ENCODE measurements at regions not wholly inside any gene's neighbourhood (a gene's known extent, or its start where the extent isn't known, plus 50 kb on each side); places are given as distances from the start of the nearest gene placed in this dataset.
"Not testable (repeated sequence)": the region's sequence is repeated elsewhere in the genome, so short reads cannot be mapped to it uniquely, and the experiment has no call there.

DNA sequence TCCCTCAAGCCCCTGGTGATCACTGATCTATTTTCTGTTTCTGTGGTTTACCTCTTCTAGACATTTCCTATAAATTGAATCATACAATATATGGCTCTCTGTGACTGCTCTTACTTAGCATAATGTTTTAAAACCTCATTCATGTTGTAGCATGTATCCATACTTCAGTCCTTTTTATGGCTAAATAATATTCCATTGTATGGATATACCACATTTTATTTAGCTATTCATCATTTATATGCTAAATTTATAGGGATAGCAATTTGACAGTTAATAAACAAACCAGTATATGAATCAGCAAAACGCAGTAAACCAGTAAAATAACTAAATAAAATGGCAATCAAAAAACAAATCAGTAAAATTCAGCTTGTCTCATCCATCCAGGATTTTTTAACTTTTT, 286.1 kb upstream of the HNRNPA3 start:
- DNase-seq (ENCODE audit: low spot score in 2 of 2) = no peak
- H3K36me3 ChIP-seq (replicated peaks) = no peaks in the 10 kb centered on the region
- in situ Hi-C loops (cut with MboI; ENCODE audit: low sequenced_read_pairs) = no loop called here
- H3K4me3 ChIP-seq = no peak overlapping the region
- no peaks in the 10 kb centered on the region for H3K4me1 ChIP-seq
- no peaks in the 10 kb centered on the region; the same call in 1 of the 2 replicates for H3K9me3 ChIP-seq
- no peaks in the 10 kb centered on the region; the same call in 1 of the 2 replicates for H3K27me3 ChIP-seq (ENCODE audit: low read depth)

DNA sequence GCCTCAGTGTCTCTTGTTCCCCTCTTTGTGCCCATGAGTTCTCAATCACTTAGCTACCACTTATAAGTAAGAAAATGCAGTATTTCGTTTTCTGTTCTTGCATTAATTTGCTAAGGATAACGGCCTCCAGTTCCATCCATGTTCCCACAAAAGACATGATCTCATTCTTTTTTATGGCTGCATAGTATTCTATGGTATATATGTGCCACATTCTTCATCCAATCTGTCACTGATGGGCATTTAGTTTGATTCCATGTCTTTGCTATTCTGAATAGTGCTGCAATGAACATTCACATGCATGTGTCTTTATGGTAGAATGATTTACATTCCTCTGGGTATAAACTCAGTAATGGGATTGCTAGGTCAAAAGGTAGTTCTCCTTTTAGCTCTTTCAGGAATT, 283.2 kb upstream of the HNRNPA3 start:
- H3K9me3 ChIP-seq; in situ Hi-C loops (cut with MboI; ENCODE audit: low sequenced_read_pairs); H3K36me3 ChIP-seq (replicated peaks); H3K27me3 ChIP-seq (ENCODE audit: low read depth); DNase-seq (ENCODE audit: low spot score in 2 of 2); H3K4me3 ChIP-seq; H3K4me1 ChIP-seq: not testable (repeated sequence)

DNA sequence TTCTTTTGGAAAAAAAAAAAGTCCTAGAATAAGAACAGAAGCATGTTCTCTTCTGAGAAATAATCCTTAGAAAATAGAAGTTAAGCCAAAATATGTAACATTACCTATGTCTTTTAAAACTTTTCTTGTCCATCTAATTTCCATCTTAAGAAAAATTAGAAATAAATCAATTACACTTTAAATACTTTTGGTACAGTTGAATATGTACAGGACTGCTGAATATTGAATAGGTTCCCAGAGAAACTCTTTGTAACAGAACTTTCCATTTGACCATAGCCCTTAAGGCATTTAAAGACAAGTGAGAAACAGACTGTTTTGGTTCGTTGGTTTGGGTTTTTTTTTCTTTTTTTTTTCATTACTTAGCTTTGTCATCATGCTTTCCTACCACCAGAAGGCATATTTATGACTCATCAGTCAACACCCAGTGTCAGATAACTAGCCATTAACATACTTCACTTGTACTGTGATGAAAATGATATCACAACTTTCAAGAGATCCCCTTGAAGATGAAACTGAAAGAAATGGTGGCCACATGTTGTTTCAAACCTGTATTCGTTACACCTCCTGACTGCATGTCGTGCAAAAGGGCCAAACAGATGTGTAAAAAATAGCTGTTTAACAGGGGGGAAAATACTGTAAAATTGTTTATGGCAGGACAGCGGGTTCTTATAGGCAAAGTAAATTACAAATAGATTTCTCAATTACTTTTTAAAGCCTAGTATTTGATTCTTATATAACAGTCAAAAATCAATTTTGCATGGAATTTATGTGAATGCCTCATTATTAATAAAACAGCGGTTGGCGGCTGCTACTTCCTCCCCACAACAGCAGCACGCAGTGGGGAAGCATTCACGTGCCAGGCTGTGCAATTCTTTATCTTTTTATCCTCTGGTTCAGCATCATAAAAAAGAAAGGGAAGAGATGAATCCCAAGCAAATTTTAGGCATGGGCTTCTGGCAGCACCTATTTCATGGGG, 280.7 kb upstream of the HNRNPA3 start:
- no peak for DNase-seq (ENCODE audit: low spot score in 2 of 2)
- Histone ChIP-seq H3K4me3 (no peak overlapping the region), H3K36me3 (replicated peaks) (no peaks in the 10 kb centered on the region), H3K27me3 (ENCODE audit: low read depth) (peaks cover 3% of the 10 kb centered on the region), H3K4me1 (no peaks in the 10 kb centered on the region), H3K9me3 (no peaks in the 10 kb centered on the region)
- in situ Hi-C loops (cut with MboI; ENCODE audit: low sequenced_read_pairs) = no loop called here

DNA sequence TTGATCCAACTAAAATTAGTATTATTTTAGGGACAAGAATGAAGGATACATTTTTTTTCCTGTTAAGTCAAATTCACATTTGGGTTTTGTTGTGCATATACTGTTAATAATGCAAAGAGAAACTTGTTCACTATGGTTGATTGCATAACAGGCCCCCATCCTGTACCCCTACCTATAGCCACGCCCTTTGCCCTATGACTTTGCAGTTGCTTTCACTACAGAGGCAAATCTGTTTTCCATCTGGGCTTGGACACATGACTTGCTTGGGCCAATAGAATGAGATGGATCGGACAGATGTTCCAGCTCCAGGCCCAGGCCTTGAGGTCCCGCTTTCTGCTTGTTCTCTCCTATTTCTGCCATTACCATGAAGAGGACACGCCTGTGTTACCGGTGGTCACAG, 278.5 kb upstream of the HNRNPA3 start:
- Histone ChIP-seq H3K4me1 (no peaks in the 10 kb centered on the region), H3K36me3 (replicated peaks) (no peaks in the 10 kb centered on the region), H3K4me3 (no peak overlapping the region), H3K9me3 (no peaks in the 10 kb centered on the region), H3K27me3 (ENCODE audit: low read depth) (peaks cover 6% of the 10 kb centered on the region)
- in situ Hi-C loops (cut with MboI; ENCODE audit: low sequenced_read_pairs) = no loop called here
- no peak for DNase-seq (ENCODE audit: low spot score in 2 of 2)

DNA sequence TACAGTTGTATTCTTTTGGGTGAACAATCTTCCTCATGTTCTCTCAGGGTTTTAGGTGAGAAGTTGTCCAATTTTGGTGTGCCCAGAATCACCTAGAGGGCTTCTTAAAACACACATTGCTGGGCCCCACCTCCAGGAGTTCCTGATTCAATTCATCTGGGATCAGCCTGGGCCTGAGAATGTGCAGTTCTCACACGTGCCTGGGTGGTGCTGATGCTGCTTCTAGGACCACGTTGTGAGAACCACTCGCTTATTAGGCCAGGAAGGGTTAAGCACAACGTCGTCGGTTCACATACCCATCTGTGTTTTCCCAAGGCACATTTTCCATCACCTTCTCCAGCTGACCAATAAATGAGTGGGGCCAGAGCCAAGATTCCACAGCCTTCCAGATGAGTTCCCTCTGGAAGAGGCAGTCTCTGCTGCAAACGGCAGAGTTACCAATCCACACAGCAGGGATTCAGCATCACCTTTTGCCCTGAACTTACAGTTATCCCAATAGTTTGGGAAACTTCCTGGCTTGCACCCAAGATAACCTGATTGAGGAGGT, 277.7 kb upstream of the HNRNPA3 start:
- Histone ChIP-seq H3K27me3 (ENCODE audit: low read depth) (peaks cover 10% of the 10 kb centered on the region), H3K9me3 (no peaks in the 10 kb centered on the region), H3K36me3 (replicated peaks) (no peaks in the 10 kb centered on the region), H3K4me1 (no peaks in the 10 kb centered on the region), H3K4me3 (no peak overlapping the region)
- DNase-seq (ENCODE audit: low spot score in 2 of 2) = no peak
- in situ Hi-C loops (cut with MboI; ENCODE audit: low sequenced_read_pairs) = no loop called here

DNA sequence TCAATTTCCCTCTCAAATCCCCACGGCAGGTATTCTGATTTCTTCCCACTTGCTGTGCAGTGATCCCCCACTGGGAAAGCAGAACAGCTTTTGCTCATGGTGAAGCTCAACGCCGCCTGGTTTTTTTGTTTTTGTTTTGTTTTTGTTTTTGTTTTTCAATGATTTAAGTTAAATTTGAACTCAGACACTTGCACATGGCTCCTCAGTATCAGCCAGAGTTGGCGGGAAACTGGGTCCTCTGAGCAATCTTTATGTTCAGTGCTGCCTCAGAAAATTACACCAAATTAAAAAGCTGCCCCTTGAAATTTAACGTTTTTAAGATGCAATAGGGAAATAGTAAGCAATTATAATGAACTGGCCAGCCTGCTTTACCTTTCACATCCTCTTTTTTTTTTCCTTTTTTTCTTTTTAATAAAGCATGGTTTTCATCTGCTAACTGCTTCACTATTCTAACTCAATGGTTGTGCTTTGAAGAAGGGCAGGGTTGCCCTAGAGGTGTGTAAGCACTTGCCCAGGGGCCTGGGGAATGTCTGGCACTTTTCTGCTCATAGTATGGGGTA, 277.0 kb upstream of the HNRNPA3 start:
- Histone ChIP-seq H3K27me3 (ENCODE audit: low read depth) (peaks cover 10% of the 10 kb centered on the region), H3K9me3 (no peaks in the 10 kb centered on the region), H3K36me3 (replicated peaks) (no peaks in the 10 kb centered on the region), H3K4me3 (no peak overlapping the region), H3K4me1 (no peaks in the 10 kb centered on the region)
- no peak for DNase-seq (ENCODE audit: low spot score in 2 of 2)
- in situ Hi-C loops (cut with MboI; ENCODE audit: low sequenced_read_pairs) = no loop called here

DNA sequence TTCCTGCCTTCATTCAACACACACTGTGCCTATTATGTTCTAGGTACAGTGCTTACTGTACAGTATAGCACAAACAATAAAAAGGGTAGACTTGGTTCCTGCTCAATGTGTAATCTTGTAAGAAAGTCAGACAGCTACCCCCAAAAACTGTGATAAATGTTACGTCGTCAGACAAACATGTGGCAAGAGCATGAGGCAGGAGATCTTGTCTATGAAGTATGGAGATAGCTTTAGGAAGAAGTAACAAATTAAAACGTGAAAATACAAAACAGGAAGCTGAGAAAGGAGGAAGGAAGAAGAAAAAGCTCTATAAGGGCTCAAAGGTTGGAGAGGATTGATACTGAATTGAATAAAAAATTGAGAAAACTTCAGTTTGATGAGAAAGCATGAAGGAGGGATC, 276.2 kb upstream of the HNRNPA3 start:
- in situ Hi-C loops (cut with MboI; ENCODE audit: low sequenced_read_pairs) = no loop called here
- H3K4me1 ChIP-seq = no peaks in the 10 kb centered on the region
- H3K36me3 ChIP-seq (replicated peaks) = no peaks in the 10 kb centered on the region
- DNase-seq (ENCODE audit: low spot score in 2 of 2) = no peak
- peaks cover 10% of the 10 kb centered on the region for H3K27me3 ChIP-seq (ENCODE audit: low read depth)
- H3K9me3 ChIP-seq = no peaks in the 10 kb centered on the region
- no peak overlapping the region for H3K4me3 ChIP-seq

DNA sequence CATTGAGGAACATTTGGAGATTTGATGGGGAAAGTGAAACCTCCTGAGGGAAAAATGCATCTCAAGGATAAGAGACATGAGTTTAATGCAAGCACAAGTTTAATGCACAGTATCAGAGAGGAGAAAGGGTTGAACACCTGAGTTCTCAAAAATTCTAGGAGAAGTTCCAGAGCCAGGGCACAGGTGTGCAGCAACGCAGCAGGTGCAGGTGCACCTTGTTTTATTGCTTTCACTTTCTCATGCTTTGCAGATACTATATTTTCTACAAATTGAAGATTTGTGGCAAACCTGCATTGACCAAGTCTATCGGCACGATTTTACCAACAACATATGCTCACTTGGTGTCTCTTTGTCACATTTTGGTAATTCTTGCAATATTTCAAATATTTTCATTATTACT, 267.6 kb upstream of the HNRNPA3 start:
- no peaks in the 10 kb centered on the region for H3K9me3 ChIP-seq
- DNase-seq (ENCODE audit: low spot score in 2 of 2) = no peak
- H3K27me3 ChIP-seq (ENCODE audit: low read depth) = peaks cover 5% of the 10 kb centered on the region; the same call in 1 of the 2 replicates
- H3K4me1 ChIP-seq = no peaks in the 10 kb centered on the region
- in situ Hi-C loops (cut with MboI; ENCODE audit: low sequenced_read_pairs) = no loop called here
- no peak overlapping the region for H3K4me3 ChIP-seq
- H3K36me3 ChIP-seq (replicated peaks) = no peaks in the 10 kb centered on the region

DNA sequence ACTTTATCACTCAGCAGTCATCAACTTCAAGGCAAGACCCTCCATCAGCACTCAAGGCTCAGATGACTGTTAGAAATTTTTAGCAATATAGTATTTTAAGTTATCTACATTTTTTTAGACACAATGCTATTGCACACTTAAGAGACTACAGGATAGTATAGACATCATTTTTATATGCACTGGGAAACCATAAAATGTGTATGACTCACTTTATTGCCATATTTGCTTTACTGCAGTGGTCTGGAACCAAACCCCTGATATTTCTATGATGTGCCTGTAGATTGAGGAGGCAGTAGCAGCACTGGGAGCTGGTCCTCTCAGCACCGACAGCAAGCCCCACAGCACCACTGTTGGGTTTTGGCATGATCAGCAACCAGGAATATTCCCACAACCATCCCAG, 264.8 kb upstream of the HNRNPA3 start:
- H3K36me3 ChIP-seq (replicated peaks) = no peaks in the 10 kb centered on the region
- H3K27me3 ChIP-seq (ENCODE audit: low read depth) = peaks cover 3% of the 10 kb centered on the region; the same call in 1 of the 2 replicates
- in situ Hi-C loops (cut with MboI; ENCODE audit: low sequenced_read_pairs) = no loop called here
- no peaks in the 10 kb centered on the region for H3K9me3 ChIP-seq
- no peak for DNase-seq (ENCODE audit: low spot score in 2 of 2)
- H3K4me3 ChIP-seq = no peak overlapping the region
- no peaks in the 10 kb centered on the region for H3K4me1 ChIP-seq

DNA sequence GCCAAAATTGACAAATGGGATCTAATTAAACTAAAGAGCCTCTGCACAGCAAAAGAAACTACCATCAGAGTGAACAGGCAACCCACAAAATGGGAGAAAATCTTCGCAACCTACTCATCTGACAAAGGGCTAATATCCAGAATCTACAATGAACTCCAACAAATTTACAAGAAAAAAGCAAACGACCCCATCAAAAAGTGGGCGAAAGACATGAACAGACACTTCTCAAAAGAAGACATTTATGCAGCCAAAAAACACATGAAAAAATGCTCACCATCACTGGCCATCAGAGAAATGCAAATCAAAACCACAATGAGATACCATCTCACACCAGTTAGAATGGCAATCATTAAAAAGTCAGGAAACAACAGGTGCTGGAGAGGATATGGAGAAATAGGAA, 261.4 kb upstream of the HNRNPA3 start:
- H3K27me3 ChIP-seq (ENCODE audit: low read depth) = peaks cover 14% of the 10 kb centered on the region
- DNase-seq (ENCODE audit: low spot score in 2 of 2); H3K4me3 ChIP-seq; in situ Hi-C loops (cut with MboI; ENCODE audit: low sequenced_read_pairs); H3K9me3 ChIP-seq; H3K4me1 ChIP-seq; H3K36me3 ChIP-seq (replicated peaks): not testable (repeated sequence)

DNA sequence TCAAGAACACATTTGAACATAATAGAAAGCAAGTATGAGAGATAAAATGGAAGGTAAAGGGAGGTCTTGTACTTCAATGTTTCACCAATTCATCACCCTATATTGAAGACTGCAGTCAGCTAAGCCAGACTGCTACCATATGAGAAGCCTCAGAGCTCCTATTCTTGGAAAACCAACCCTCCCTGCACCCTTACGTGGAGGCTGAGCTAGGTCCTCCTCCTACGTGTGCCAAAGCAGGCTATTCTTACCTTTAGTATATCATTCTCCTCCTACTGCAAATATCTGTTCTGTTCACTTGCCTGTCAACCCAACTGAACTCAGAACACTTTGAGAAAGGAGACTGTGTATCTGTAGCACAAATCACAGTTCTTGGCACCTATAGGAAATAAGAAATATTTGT, 255.8 kb upstream of the HNRNPA3 start:
- H3K36me3 ChIP-seq (replicated peaks) = no peaks in the 10 kb centered on the region
- no peak overlapping the region for H3K4me3 ChIP-seq
- peaks cover 37% of the 10 kb centered on the region for H3K27me3 ChIP-seq (ENCODE audit: low read depth)
- no peaks in the 10 kb centered on the region for H3K4me1 ChIP-seq
- no peak for DNase-seq (ENCODE audit: low spot score in 2 of 2)
- in situ Hi-C loops (cut with MboI; ENCODE audit: low sequenced_read_pairs) = no loop called here
- H3K9me3 ChIP-seq = no peaks in the 10 kb centered on the region

DNA sequence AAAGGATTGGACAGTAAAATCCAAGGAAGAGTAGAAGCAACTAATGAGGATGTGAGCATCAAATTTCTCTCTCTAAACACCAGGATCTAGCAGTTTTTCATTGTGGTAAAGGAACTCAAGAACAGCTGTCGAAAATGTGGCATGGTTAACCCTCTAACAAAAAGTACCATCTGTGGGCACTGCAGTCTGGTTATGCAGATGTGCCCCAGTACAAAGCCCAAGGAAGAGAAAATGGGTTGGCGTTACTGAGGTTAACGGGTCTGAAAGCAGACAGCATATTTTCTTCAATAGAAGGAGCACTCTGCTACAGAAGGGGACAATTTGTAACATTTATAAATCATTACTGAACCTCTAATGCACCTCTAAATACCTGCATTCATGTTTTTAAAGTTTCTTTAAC, 253.0 kb upstream of the HNRNPA3 start:
- in situ Hi-C loops (cut with MboI; ENCODE audit: low sequenced_read_pairs) = no loop called here
- Histone ChIP-seq H3K27me3 (ENCODE audit: low read depth) (peaks cover 46% of the 10 kb centered on the region), H3K36me3 (replicated peaks) (no peaks in the 10 kb centered on the region), H3K4me1 (no peaks in the 10 kb centered on the region), H3K4me3 (no peak overlapping the region), H3K9me3 (no peaks in the 10 kb centered on the region)
- no peak for DNase-seq (ENCODE audit: low spot score in 2 of 2)

DNA sequence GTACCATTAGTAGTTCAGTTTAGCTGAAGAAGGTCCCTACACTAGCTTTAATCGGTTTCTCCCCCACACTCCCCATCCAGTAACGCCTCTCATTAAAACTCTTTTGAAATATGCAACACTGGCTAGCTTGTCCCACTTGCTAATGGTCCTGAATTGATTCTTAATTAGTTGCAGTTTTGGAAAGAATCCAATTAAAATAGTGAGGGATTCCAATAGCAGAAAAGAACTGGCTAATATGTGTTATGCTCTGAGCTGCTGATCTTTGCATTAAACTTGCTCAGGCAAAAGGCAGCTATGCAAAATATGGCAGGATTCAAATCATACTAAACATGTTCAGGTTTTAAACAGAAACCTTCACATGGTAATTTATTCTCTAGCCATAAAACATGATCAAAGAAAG, 252.5 kb upstream of the HNRNPA3 start:
- Histone ChIP-seq H3K4me3 (no peak overlapping the region), H3K36me3 (replicated peaks) (no peaks in the 10 kb centered on the region), H3K9me3 (no peaks in the 10 kb centered on the region), H3K4me1 (no peaks in the 10 kb centered on the region), H3K27me3 (ENCODE audit: low read depth) (peaks cover 47% of the 10 kb centered on the region)
- no peak for DNase-seq (ENCODE audit: low spot score in 2 of 2)
- in situ Hi-C loops (cut with MboI; ENCODE audit: low sequenced_read_pairs) = no loop called here

Data from HAP-1 (cell line).